A549 (cell line): ENCODE measurements at regions not wholly inside any gene's neighbourhood (a gene's known extent, or its start where the extent isn't known, plus 50 kb on each side); places are given as distances from the start of the nearest gene placed in this dataset.

Experiments
- ATAC-seq, 2 experiments: fragments of 200-7000 bp in 1 of 2; fragments of >200 bp in 1 of 2; cut with Nextera tagmentation in 1 of 2; cut with Tn5 transposase in 1 of 2; 3 replicates each; pipeline versions ENCODE4 v1.8.0 to v1.9.1; 2018 to 2020; ENCODE audit warnings: mild to moderate bottlenecking in 1 of 2, moderate library complexity in 1 of 2
- CTCF ChIA-PET: fragments of 300-600 bp; sonication (Branson Sonifier 250); formaldehyde crosslinking; extraction: SDS; loops from one replicate; lab custom pipeline; 2021; ENCODE audit warnings: antibody characterized with exemption, inconsistent platforms; lab: Yijun Ruan, JAX
- POLR2A ChIA-PET: fragments of 350-600 bp; formaldehyde crosslinking; extraction: SDS; loops from one replicate; lab custom pipeline; 2021; ENCODE audit warnings: antibody characterized with exemption, inconsistent platforms; lab: Yijun Ruan, JAX
- DNase-seq, 2 experiments: peaks; one replicate each; pipeline versions ENCODE4 v3.0.0 to v3.0.0-alpha.2; 2011 to 2016; ENCODE audit warnings: low read depth in 1 of 2, low spot score in 1 of 2
- FAIRE-seq: peaks from 2 replicates; lab custom pipeline; 2011; peaks lifted over from hg19 to GRCh38; lab: Jason Lieb, UNC
- H3K27ac ChIP-seq, 2 experiments: fragments of >200 bp; sonication (Bioruptor Twin); formaldehyde crosslinking; 3 replicates each; pipeline ENCODE4 v1.5.1; 2016 to 2017
- H3K4me1 ChIP-seq: fragments of >200 bp; sonication (Bioruptor Twin); formaldehyde crosslinking; 3 replicates; pipeline ENCODE4 v1.6.1; 2016
- H3K4me2 ChIP-seq: fragments of >200 bp; sonication (Bioruptor Twin); formaldehyde crosslinking; 3 replicates; pipeline ENCODE4 v1.6.1; 2016
- H3K4me3 ChIP-seq: fragments of >200 bp; sonication (Bioruptor Twin); formaldehyde crosslinking; 3 replicates; pipeline ENCODE4 v1.5.1; 2016
- H3K9me3 ChIP-seq: fragments of >200 bp; sonication (Bioruptor Twin); formaldehyde crosslinking; 3 replicates; pipeline ENCODE4 v1.6.1; 2016
- ATOH8 ChIP-seq: fragments of 250-450 bp; sonication (Bioruptor Pico); IDR thresholded peaks from 2 replicates; pipeline ENCODE4 v1.5.0; 2020; ENCODE audit warnings: low read depth, mild to moderate bottlenecking, moderate library complexity
- CBX8 ChIP-seq: fragments of 200-600 bp; sonication (generic); IDR thresholded peaks from 2 replicates; pipeline ENCODE4 v1.6.1; 2016
- EHMT2 ChIP-seq: fragments of 200-600 bp; sonication (generic); IDR thresholded peaks from 2 replicates; pipeline ENCODE4 v1.6.1; 2016; ENCODE audit warnings: antibody characterized with exemption, low read depth, mild to moderate bottlenecking, moderate library complexity
- EP300 ChIP-seq, 2 experiments: fragments of >200 bp; sonication (Bioruptor Twin); formaldehyde crosslinking; IDR thresholded peaks; 2 replicates in 1 of 2; 3 replicates in 1 of 2; pipeline ENCODE4 v1.6.1; 2016 to 2017
- ESRRA ChIP-seq: fragments of 150-350 bp; IDR thresholded peaks from 2 replicates; pipeline ENCODE4 v1.6.1; 2014; ENCODE audit warnings: mild to moderate bottlenecking, low read length, borderline replicate concordance
- FOSB ChIP-seq: fragments of 250-450 bp; sonication (Bioruptor Pico); IDR thresholded peaks from 2 replicates; pipeline ENCODE4 v1.5.0; 2020; ENCODE audit warnings: mild to moderate bottlenecking, moderate library complexity
- FOXS1 ChIP-seq: fragments of 250-450 bp; sonication (Bioruptor Pico); IDR thresholded peaks from 2 replicates; pipeline ENCODE4 v1.5.0; 2020; ENCODE audit warnings: mild to moderate bottlenecking, moderate library complexity
- HES2 ChIP-seq: fragments of >200 bp; sonication (Bioruptor Twin); formaldehyde crosslinking; IDR thresholded peaks from 2 replicates; pipeline ENCODE4 v1.6.1; 2016
- HEYL ChIP-seq: fragments of 250-450 bp; sonication (Bioruptor Pico); IDR thresholded peaks from 2 replicates; pipeline ENCODE4 v1.8.0; 2021; ENCODE audit warnings: mild to moderate bottlenecking, moderate library complexity
- HOXB13 ChIP-seq: fragments of 250-450 bp; sonication (Bioruptor Pico); IDR thresholded peaks from 2 replicates; pipeline ENCODE4 v1.5.0; 2020; ENCODE audit warnings: low read depth, mild to moderate bottlenecking, moderate library complexity
- HOXB5 ChIP-seq: fragments of 250-450 bp; sonication (Bioruptor Pico); IDR thresholded peaks from 2 replicates; pipeline ENCODE4 v1.5.0; 2020; ENCODE audit warnings: mild to moderate bottlenecking, moderate library complexity
- JUNB ChIP-seq: fragments of >200 bp; sonication (Bioruptor Twin); formaldehyde crosslinking; IDR thresholded peaks from 2 replicates; pipeline ENCODE4 v1.6.1; 2016
- KDM5A ChIP-seq: fragments of 200-600 bp; sonication (generic); IDR thresholded peaks from 2 replicates; pipeline ENCODE4 v1.6.1; 2016; ENCODE audit warnings: antibody characterized with exemption, mild to moderate bottlenecking
- MAZ ChIP-seq: fragments of 150-350 bp; IDR thresholded peaks from 2 replicates; pipeline ENCODE4 v1.6.1; 2014; ENCODE audit warnings: antibody characterized with exemption, low read depth, low read length, borderline replicate concordance
- NPAS2 ChIP-seq: fragments of 250-450 bp; sonication (Bioruptor Pico); IDR thresholded peaks from 2 replicates; pipeline ENCODE4 v1.8.0; 2022; ENCODE audit warnings: mild to moderate bottlenecking, moderate library complexity, borderline replicate concordance
- NR3C1 ChIP-seq: fragments of >200 bp; sonication (Bioruptor Twin); formaldehyde crosslinking; IDR thresholded peaks from 3 replicates; pipeline ENCODE4 v1.6.1; 2017
- PHF8 ChIP-seq: fragments of 200-600 bp; sonication (generic); IDR thresholded peaks from 2 replicates; pipeline ENCODE4 v1.6.1; 2016; ENCODE audit warnings: low read depth, mild to moderate bottlenecking, antibody characterized with exemption, moderate library complexity, borderline replicate concordance
- POLR2A ChIP-seq: IDR thresholded peaks from 2 replicates; pipeline ENCODE4 v1.6.1; 2012; ENCODE audit warnings: mild to moderate bottlenecking, low read length
- RAD21 ChIP-seq, 2 experiments: fragments of >200 bp in 1 of 2; sonication (Bioruptor Twin) in 1 of 2; formaldehyde crosslinking in 1 of 2; IDR thresholded peaks in 1 of 2; conservative IDR thresholded peaks in 1 of 2; 2 replicates in 1 of 2; 3 replicates in 1 of 2; pipeline ENCODE4 v1.6.1; 2012 to 2018; ENCODE audit warnings: inconsistent platforms in 1 of 2
- RARB ChIP-seq: fragments of 250-450 bp; sonication (Bioruptor Pico); IDR thresholded peaks from 2 replicates; pipeline ENCODE4 v1.8.0; 2021; ENCODE audit warnings: mild to moderate bottlenecking, moderate library complexity
- RFX5 ChIP-seq: fragments of 450-650 bp; IDR thresholded peaks from 2 replicates; pipeline ENCODE4 v1.7.1; 2014; ENCODE audit warnings: antibody characterized with exemption, mild to moderate bottlenecking, moderate library complexity
- TFCP2L1 ChIP-seq: fragments of 250-450 bp; sonication (Bioruptor Pico); IDR thresholded peaks from 2 replicates; pipeline ENCODE4 v1.5.0; 2021; ENCODE audit warnings: mild to moderate bottlenecking
- TP53 ChIP-seq: fragments of 250-450 bp; sonication (Bioruptor Pico); IDR thresholded peaks from 2 replicates; pipeline ENCODE4 v1.5.0; 2021; ENCODE audit warnings: mild to moderate bottlenecking, moderate library complexity
- ZFP36 ChIP-seq: fragments of 450-650 bp; IDR thresholded peaks from 2 replicates; pipeline ENCODE4 v1.6.1; 2014; ENCODE audit warnings: borderline replicate concordance; ENCODE audit not compliant: partially characterized antibody
- ZNF302 ChIP-seq: fragments of 250-450 bp; sonication (Bioruptor Pico); IDR thresholded peaks from 2 replicates; pipeline ENCODE4 v1.9.0; 2021; ENCODE audit warnings: inconsistent platforms, mild to moderate bottlenecking, moderate library complexity
- WGBS: methylation state at CpG from one replicate; pipeline ENCODE4 v1.1.6; 2017; ENCODE audit errors: missing lambda C conversion rate; 5-methylcytosine and 5-hydroxymethylcytosine counted together
- TF ChIP-seq, protein P1 (sequence below): fragments of 450-650 bp; IDR thresholded peaks from 2 replicates; pipeline ENCODE4 v1.6.1; 2014; ENCODE audit warnings: antibody characterized with exemption
- TF ChIP-seq, protein P2 (sequence below): fragments of 200-600 bp; sonication (generic); IDR thresholded peaks from 2 replicates; pipeline ENCODE4 v1.6.1; 2016; ENCODE audit warnings: antibody characterized with exemption, mild to moderate bottlenecking, moderate library complexity
- TF ChIP-seq, protein P3 (sequence below): IDR thresholded peaks from 2 replicates; pipeline ENCODE4 v1.6.1; 2012; ENCODE audit warnings: low read depth, borderline replicate concordance
- TF ChIP-seq, protein P4 (sequence below): IDR thresholded peaks from 2 replicates; pipeline ENCODE4 v1.6.1; 2012
- TF ChIP-seq, protein P5 (sequence below): fragments of 150-350 bp; IDR thresholded peaks from 2 replicates; pipeline ENCODE4 v1.6.1; 2014; ENCODE audit warnings: low read depth, mild to moderate bottlenecking, low read length

- Histone ChIP-seq H3K4me3 (no peak overlapping the region), H3K4me1 (no peaks in the 10 kb centered on the region), H3K27ac (no peak overlapping the region), H3K9me3 (no peaks in the 10 kb centered on the region), H3K4me2 (no peak overlapping the region)
- 4% methylated on average over 4 of the region's 4 CpGs for WGBS
- DNase-seq (no peak), ATAC-seq (no peak), FAIRE-seq (no peak)
- CTCF ChIA-PET = no interaction called here
- TF ChIP-seq, protein P1, sequence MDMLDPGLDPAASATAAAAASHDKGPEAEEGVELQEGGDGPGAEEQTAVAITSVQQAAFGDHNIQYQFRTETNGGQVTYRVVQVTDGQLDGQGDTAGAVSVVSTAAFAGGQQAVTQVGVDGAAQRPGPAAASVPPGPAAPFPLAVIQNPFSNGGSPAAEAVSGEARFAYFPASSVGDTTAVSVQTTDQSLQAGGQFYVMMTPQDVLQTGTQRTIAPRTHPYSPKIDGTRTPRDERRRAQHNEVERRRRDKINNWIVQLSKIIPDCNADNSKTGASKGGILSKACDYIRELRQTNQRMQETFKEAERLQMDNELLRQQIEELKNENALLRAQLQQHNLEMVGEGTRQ = no peak
- TF ChIP-seq, protein P2, sequence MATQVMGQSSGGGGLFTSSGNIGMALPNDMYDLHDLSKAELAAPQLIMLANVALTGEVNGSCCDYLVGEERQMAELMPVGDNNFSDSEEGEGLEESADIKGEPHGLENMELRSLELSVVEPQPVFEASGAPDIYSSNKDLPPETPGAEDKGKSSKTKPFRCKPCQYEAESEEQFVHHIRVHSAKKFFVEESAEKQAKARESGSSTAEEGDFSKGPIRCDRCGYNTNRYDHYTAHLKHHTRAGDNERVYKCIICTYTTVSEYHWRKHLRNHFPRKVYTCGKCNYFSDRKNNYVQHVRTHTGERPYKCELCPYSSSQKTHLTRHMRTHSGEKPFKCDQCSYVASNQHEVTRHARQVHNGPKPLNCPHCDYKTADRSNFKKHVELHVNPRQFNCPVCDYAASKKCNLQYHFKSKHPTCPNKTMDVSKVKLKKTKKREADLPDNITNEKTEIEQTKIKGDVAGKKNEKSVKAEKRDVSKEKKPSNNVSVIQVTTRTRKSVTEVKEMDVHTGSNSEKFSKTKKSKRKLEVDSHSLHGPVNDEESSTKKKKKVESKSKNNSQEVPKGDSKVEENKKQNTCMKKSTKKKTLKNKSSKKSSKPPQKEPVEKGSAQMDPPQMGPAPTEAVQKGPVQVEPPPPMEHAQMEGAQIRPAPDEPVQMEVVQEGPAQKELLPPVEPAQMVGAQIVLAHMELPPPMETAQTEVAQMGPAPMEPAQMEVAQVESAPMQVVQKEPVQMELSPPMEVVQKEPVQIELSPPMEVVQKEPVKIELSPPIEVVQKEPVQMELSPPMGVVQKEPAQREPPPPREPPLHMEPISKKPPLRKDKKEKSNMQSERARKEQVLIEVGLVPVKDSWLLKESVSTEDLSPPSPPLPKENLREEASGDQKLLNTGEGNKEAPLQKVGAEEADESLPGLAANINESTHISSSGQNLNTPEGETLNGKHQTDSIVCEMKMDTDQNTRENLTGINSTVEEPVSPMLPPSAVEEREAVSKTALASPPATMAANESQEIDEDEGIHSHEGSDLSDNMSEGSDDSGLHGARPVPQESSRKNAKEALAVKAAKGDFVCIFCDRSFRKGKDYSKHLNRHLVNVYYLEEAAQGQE = no peak
- TF ChIP-seq RFX5 (no peak), KDM5A (no peak), EHMT2 (no peak), NR3C1 (no peak), MAZ (no peak), TP53 (CRISPR knock-in tag) (no peak), CBX8 (no peak), FOSB (CRISPR knock-in tag) (no peak), HOXB5 (no peak), NPAS2 (CRISPR knock-in tag) (no peak), HEYL (CRISPR knock-in tag) (no peak)
- TF ChIP-seq, protein P3, sequence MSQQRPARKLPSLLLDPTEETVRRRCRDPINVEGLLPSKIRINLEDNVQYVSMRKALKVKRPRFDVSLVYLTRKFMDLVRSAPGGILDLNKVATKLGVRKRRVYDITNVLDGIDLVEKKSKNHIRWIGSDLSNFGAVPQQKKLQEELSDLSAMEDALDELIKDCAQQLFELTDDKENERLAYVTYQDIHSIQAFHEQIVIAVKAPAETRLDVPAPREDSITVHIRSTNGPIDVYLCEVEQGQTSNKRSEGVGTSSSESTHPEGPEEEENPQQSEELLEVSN = no peak
- TF ChIP-seq, protein P4, sequence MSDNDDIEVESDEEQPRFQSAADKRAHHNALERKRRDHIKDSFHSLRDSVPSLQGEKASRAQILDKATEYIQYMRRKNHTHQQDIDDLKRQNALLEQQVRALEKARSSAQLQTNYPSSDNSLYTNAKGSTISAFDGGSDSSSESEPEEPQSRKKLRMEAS = no peak
- POLR2A ChIA-PET = no interaction called here
Measured at GRCh38 chr6:164695896-164696295, 613.5 kb downstream of the C6orf118 start.

GRCh38 chr6:164694386-164694785, 615.0 kb downstream of the C6orf118 start:
- no peak for TF ChIP-seq RARB (CRISPR knock-in tag)
- no peak for TF ChIP-seq KDM5A
- TF ChIP-seq, protein P5, sequence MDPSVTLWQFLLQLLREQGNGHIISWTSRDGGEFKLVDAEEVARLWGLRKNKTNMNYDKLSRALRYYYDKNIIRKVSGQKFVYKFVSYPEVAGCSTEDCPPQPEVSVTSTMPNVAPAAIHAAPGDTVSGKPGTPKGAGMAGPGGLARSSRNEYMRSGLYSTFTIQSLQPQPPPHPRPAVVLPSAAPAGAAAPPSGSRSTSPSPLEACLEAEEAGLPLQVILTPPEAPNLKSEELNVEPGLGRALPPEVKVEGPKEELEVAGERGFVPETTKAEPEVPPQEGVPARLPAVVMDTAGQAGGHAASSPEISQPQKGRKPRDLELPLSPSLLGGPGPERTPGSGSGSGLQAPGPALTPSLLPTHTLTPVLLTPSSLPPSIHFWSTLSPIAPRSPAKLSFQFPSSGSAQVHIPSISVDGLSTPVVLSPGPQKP = no peak
- TF ChIP-seq ESRRA = no peak
- TF ChIP-seq RFX5 = no peak
- TF ChIP-seq ZFP36 = no peak
- TF ChIP-seq FOXS1 (CRISPR knock-in tag) = no peak
- no peak for TF ChIP-seq EP300 (IDR thresholded peaks at IDR 0.05)
- no peak for TF ChIP-seq TFCP2L1 (CRISPR knock-in tag)
- TF ChIP-seq PHF8 = no peak
- TF ChIP-seq JUNB = no peak
- no peak for TF ChIP-seq HOXB13 (CRISPR knock-in tag)
- TF ChIP-seq RAD21 (conservative IDR thresholded peaks at IDR 0.05 in 1 of 2, IDR thresholded peaks at IDR 0.05 in 1 of 2) = no peak
- no peak for TF ChIP-seq POLR2A
- TF ChIP-seq ZNF302 (CRISPR knock-in tag) = no peak
- TF ChIP-seq HES2 = no peak
- TF ChIP-seq ATOH8 (CRISPR knock-in tag) = no peak
- ATAC-seq (no peak), DNase-seq (no peak), FAIRE-seq (no peak)
- H3K9me3 ChIP-seq = no peaks in the 10 kb centered on the region
- 11% methylated on average over 3 of the region's 3 CpGs for WGBS
- no peak overlapping the region for H3K4me3 ChIP-seq
- H3K4me1 ChIP-seq = no peaks in the 10 kb centered on the region
- ChIA-PET POLR2A (no interaction called here), CTCF (no interaction called here)
- no peak overlapping the region for H3K4me2 ChIP-seq
- H3K27ac ChIP-seq = no peak overlapping the region
